SK-N-SH (cell line): ENCODE measurements at regions not wholly inside any gene's neighbourhood (a gene's known extent, or its start where the extent isn't known, plus 50 kb on each side); places are given as distances from the start of the nearest gene placed in this dataset.

ENCODE experiments used
- CTCF ChIA-PET: fragments of 300-600, 350-600 bp; formaldehyde crosslinking; extraction: SDS; loops from one replicate; lab custom pipeline; 2021; lab: Yijun Ruan, JAX
- POLR2A ChIA-PET: fragments of 350-600 bp; sonication (Branson Sonifier 250); formaldehyde crosslinking; extraction: SDS; loops from one replicate; lab custom pipeline; 2020; ENCODE audit warnings: antibody characterized with exemption, inconsistent platforms; lab: Yijun Ruan, JAX
- DNase-seq: peaks from one replicate; pipeline ENCODE4 v3.0.0; 2012
- H2AFZ ChIP-seq: fragments of 200-600 bp; sonication (generic); 2 replicates; pipeline ENCODE4 v1.8.1; 2016; ENCODE audit warnings: antibody characterized with exemption, mild to moderate bottlenecking, low read depth
- H3F3A ChIP-seq: fragments of 200-600 bp; sonication (generic); replicated peaks from 2 replicates; pipeline ENCODE3; 2016; ENCODE audit warnings: antibody characterized with exemption, mild to moderate bottlenecking; ENCODE audit not compliant: insufficient read depth
- H3K27ac ChIP-seq, 2 experiments: fragments of 200-500 bp in 1 of 2; fragments of 200-600 bp in 1 of 2; sonication (Bioruptor generic) in 1 of 2; sonication (generic), shearing (Covaris generic) in 1 of 2; 2 replicates each; pipeline versions ENCODE4 v1.5.1 to v1.6.1; 2014 to 2016; ENCODE audit warnings: low read depth in 2 of 2, inconsistent platforms in 1 of 2, low read length in 1 of 2, mild to moderate bottlenecking in 1 of 2, mixed read lengths in 1 of 2
- H3K27me3 ChIP-seq: fragments of 200-600 bp; sonication (generic), shearing (Covaris generic); 2 replicates; pipeline ENCODE4 v1.6.1; 2016; ENCODE audit warnings: mixed run types; ENCODE audit not compliant: insufficient read depth
- H3K36me3 ChIP-seq, 2 experiments: fragments of 200-500 bp in 1 of 2; fragments of 200-600 bp in 1 of 2; sonication (Bioruptor generic) in 1 of 2; sonication (generic) in 1 of 2; replicated peaks in 1 of 2; 2 replicates each; pipeline versions ENCODE3 to v1.5.1; 2014 to 2016; ENCODE audit warnings: low read length in 1 of 2, mild to moderate bottlenecking in 1 of 2; ENCODE audit not compliant: insufficient read depth in 2 of 2, control insufficient read depth in 1 of 2
- H3K4me1 ChIP-seq, 2 experiments: fragments of 200-500 bp in 1 of 2; fragments of 200-600 bp in 1 of 2; sonication (Bioruptor generic) in 1 of 2; sonication (generic), shearing (Covaris generic) in 1 of 2; 2 replicates each; pipeline versions ENCODE4 v1.5.1 to v1.6.1; 2014 to 2016; ENCODE audit warnings: low read depth in 1 of 2, low read length in 1 of 2, mixed run types in 1 of 2; ENCODE audit not compliant: insufficient read depth in 2 of 2, control insufficient read depth in 1 of 2
- H3K4me2 ChIP-seq: fragments of 200-600 bp; sonication (generic), shearing (Covaris generic); 2 replicates; pipeline ENCODE4 v1.6.1; 2017; ENCODE audit warnings: mixed run types
- H3K4me3 ChIP-seq, 2 experiments: fragments of 200-500 bp in 1 of 2; fragments of 200-600 bp in 1 of 2; sonication (Bioruptor generic) in 1 of 2; sonication (generic), shearing (Covaris generic) in 1 of 2; 2 replicates each; pipeline versions ENCODE4 v1.5.1 to v1.8.1; 2014 to 2016; ENCODE audit warnings: low read depth in 2 of 2, inconsistent platforms in 1 of 2, low read length in 1 of 2, mild to moderate bottlenecking in 1 of 2, mixed read lengths in 1 of 2, moderate library complexity in 1 of 2
- H3K79me2 ChIP-seq: fragments of 200-600 bp; sonication (generic); 2 replicates; pipeline ENCODE4 v1.8.1; 2017; ENCODE audit warnings: mild to moderate bottlenecking; ENCODE audit not compliant: insufficient read depth
- H3K9ac ChIP-seq: fragments of 200-600 bp; sonication (generic); 2 replicates; pipeline ENCODE4 v1.6.1; 2017; ENCODE audit warnings: mixed run types
- H3K9me2 ChIP-seq: fragments of 200-600 bp; sonication (generic); 2 replicates; pipeline ENCODE4 v1.6.1; 2017; ENCODE audit warnings: mixed run types
- H3K9me3 ChIP-seq: fragments of 200-600 bp; sonication (generic); 2 replicates; pipeline ENCODE4 v1.6.1; 2017; ENCODE audit warnings: mixed run types, mild to moderate bottlenecking, moderate library complexity
- H4K20me1 ChIP-seq: fragments of 200-600 bp; sonication (generic); 2 replicates; pipeline ENCODE4 v1.6.1; 2017; ENCODE audit warnings: mild to moderate bottlenecking, mixed run types; ENCODE audit not compliant: insufficient read depth
- EP300 ChIP-seq, 2 experiments: IDR thresholded peaks; 2 replicates each; pipeline versions ENCODE4 v1.4.0 to v1.6.1; 2012; ENCODE audit warnings: borderline replicate concordance in 1 of 2, low read depth in 1 of 2, low read length in 1 of 2
- EZH2phosphoT487 ChIP-seq: fragments of 200-600 bp; sonication (generic); IDR thresholded peaks from 2 replicates; pipeline ENCODE4 v1.6.1; 2017; ENCODE audit warnings: low read depth, mixed run types, mild to moderate bottlenecking, antibody characterized with exemption, moderate library complexity, borderline replicate concordance
- FOSL2 ChIP-seq: IDR thresholded peaks from 2 replicates; pipeline ENCODE4 v1.4.0; 2012; ENCODE audit warnings: low read depth, mild to moderate bottlenecking, moderate library complexity, borderline replicate concordance
- FOXJ3 ChIP-seq: sonication (generic); formaldehyde crosslinking; IDR thresholded peaks from 2 replicates; pipeline ENCODE4 v1.5.1; 2020; ENCODE audit warnings: mild to moderate bottlenecking, missing genetic modification reagents
- FOXM1 ChIP-seq: IDR thresholded peaks from 2 replicates; pipeline ENCODE4 v1.4.0; 2012; ENCODE audit warnings: low read depth, mild to moderate bottlenecking
- GABPA ChIP-seq: IDR thresholded peaks from 2 replicates; pipeline ENCODE4 v1.4.0; 2012; ENCODE audit warnings: low read depth, mild to moderate bottlenecking
- GATA2 ChIP-seq: sonication (generic); formaldehyde crosslinking; IDR thresholded peaks from 2 replicates; pipeline ENCODE4 v1.5.0; 2020; ENCODE audit warnings: mild to moderate bottlenecking, missing genetic modification reagents
- IRF3 ChIP-seq: fragments of 150-350 bp; IDR thresholded peaks from 2 replicates; pipeline ENCODE4 v1.6.1; 2016; ENCODE audit warnings: mild to moderate bottlenecking, low read depth, low read length
- JUND ChIP-seq: IDR thresholded peaks from 2 replicates; pipeline ENCODE4 v1.4.0; 2012
- MAX ChIP-seq: IDR thresholded peaks from 2 replicates; pipeline ENCODE4 v1.4.0; 2012; ENCODE audit warnings: low read depth
- MEF2A ChIP-seq: IDR thresholded peaks from 2 replicates; pipeline ENCODE4 v1.4.0; 2012; ENCODE audit warnings: low read depth, borderline replicate concordance
- MXI1 ChIP-seq: IDR thresholded peaks from 2 replicates; pipeline ENCODE4 v1.6.1; 2012; ENCODE audit warnings: mild to moderate bottlenecking, low read depth, low read length, improper control_type of control experiment
- NFIC ChIP-seq: IDR thresholded peaks from 2 replicates; pipeline ENCODE4 v1.4.0; 2012; ENCODE audit warnings: borderline replicate concordance
- RAD21 ChIP-seq: IDR thresholded peaks from 2 replicates; pipeline ENCODE4 v1.6.1; 2012; ENCODE audit warnings: mild to moderate bottlenecking, low read length
- RCOR1 ChIP-seq: fragments of 150-350 bp; IDR thresholded peaks from 2 replicates; pipeline ENCODE4 v1.6.1; 2017; ENCODE audit warnings: antibody characterized with exemption, low read length
- RFX5 ChIP-seq: IDR thresholded peaks from 2 replicates; pipeline ENCODE4 v1.6.1; 2012; ENCODE audit warnings: mild to moderate bottlenecking, improper control_type of control experiment, low read length
- RXRA ChIP-seq: IDR thresholded peaks from 2 replicates; pipeline ENCODE4 v1.4.0; 2012; ENCODE audit warnings: low read depth, mild to moderate bottlenecking, borderline replicate concordance
- TCF12 ChIP-seq: IDR thresholded peaks from 2 replicates; pipeline ENCODE4 v1.4.0; 2012
- TEAD4 ChIP-seq: IDR thresholded peaks from 2 replicates; pipeline ENCODE4 v1.4.0; 2012; ENCODE audit warnings: mild to moderate bottlenecking, borderline replicate concordance; ENCODE audit not compliant: insufficient read depth
- USF1 ChIP-seq: IDR thresholded peaks from 2 replicates; pipeline ENCODE4 v1.4.0; 2012; ENCODE audit warnings: low read depth, borderline replicate concordance
- YY1 ChIP-seq: IDR thresholded peaks from 2 replicates; pipeline ENCODE4 v1.4.0; 2012; ENCODE audit warnings: low read depth, mild to moderate bottlenecking
- ZBTB33 ChIP-seq: IDR thresholded peaks from 2 replicates; pipeline ENCODE4 v1.4.0; 2012; ENCODE audit warnings: low read depth, borderline replicate concordance
- WGBS: methylation state at CpG from one replicate; pipeline ENCODE4 v1.1.6; 2017; ENCODE audit warnings: low lambda C conversion rate; 5-methylcytosine and 5-hydroxymethylcytosine counted together

- Histone ChIP-seq H4K20me1 (no peaks in the 10 kb centered on the region), H3K9me3 (no peaks in the 10 kb centered on the region), H3F3A (no peaks in the 10 kb centered on the region), H3K36me3 (no peaks in the 10 kb centered on the region), H3K4me1 (no peaks in the 10 kb centered on the region), H3K79me2 (no peaks in the 10 kb centered on the region), H3K4me2 (no peak overlapping the region), H3K27ac (no peak overlapping the region), H3K9ac (no peak overlapping the region), H3K9me2 (no peaks in the 10 kb centered on the region; the same call in 1 of the 2 replicates), H3K27me3 (no peaks in the 10 kb centered on the region), H3K4me3 (no peak overlapping the region), H2AFZ (no peak overlapping the region)
- DNase-seq = no peak
- ChIA-PET CTCF (no interaction called here), POLR2A (no interaction called here)
- no peak for TF ChIP-seq FOXJ3 (CRISPR knock-in tag)
- no peak for TF ChIP-seq YY1
- no peak for TF ChIP-seq EZH2phosphoT487
- no peak for TF ChIP-seq USF1
- no peak for TF ChIP-seq ZBTB33
- no peak for TF ChIP-seq IRF3
- TF ChIP-seq TCF12 = no peak
- no peak for TF ChIP-seq EP300 (IDR thresholded peaks at IDR 0.05; ENCODE audit: borderline replicate concordance in 1 of 2, low read depth in 1 of 2, low read length in 1 of 2)
- TF ChIP-seq FOSL2 = no peak
- TF ChIP-seq FOXM1 = no peak
- no peak for TF ChIP-seq RFX5
- TF ChIP-seq JUND = no peak
- no peak for TF ChIP-seq TEAD4
- no peak for TF ChIP-seq RXRA
- TF ChIP-seq MXI1 = no peak
Measured at GRCh38 chr4:136939781-136940180, 592.5 kb downstream of the PCDH18 start.

GRCh38 chr4:136935871-136936270 is 596.4 kb downstream of the PCDH18 start:
- POLR2A ChIA-PET = no interaction called here
- DNase-seq = no peak
- Histone ChIP-seq H3K79me2 (no peaks in the 10 kb centered on the region), H3K9me2 (no peaks in the 10 kb centered on the region), H3F3A (no peaks in the 10 kb centered on the region), H3K9me3 (no peaks in the 10 kb centered on the region), H3K36me3 (no peaks in the 10 kb centered on the region), H4K20me1 (no peaks in the 10 kb centered on the region), H3K27ac (no peak overlapping the region), H3K4me1 (no peaks in the 10 kb centered on the region), H3K27me3 (no peaks in the 10 kb centered on the region), H2AFZ (no peak overlapping the region), H3K9ac (no peak overlapping the region), H3K4me2 (no peak overlapping the region), H3K4me3 (no peak overlapping the region)
- 43% methylated on average over 3 of the region's 3 CpGs for WGBS
- CTCF ChIA-PET = interaction anchor here (0.6 kb wide), 1 partner anchor 15 kb away, joined by 3 read pairs; no protein-coding TSS in a partner anchor
- TF ChIP-seq TCF12 (no peak), JUND (no peak), GATA2 (CRISPR knock-in tag) (no peak), FOSL2 (no peak), GABPA (no peak), FOXM1 (no peak), IRF3 (no peak), NFIC (no peak), MAX (no peak), USF1 (no peak), RXRA (no peak), RAD21 (no peak), RCOR1 (no peak), MEF2A (no peak), YY1 (no peak), FOXJ3 (CRISPR knock-in tag) (no peak)
